HG03159 (cell line): ENCODE measurements at regions not wholly inside any gene's neighbourhood (a gene's known extent, or its start where the extent isn't known, plus 50 kb on each side); places are given as distances from the start of the nearest gene placed in this dataset.
"Not testable (repeated sequence)": the region's sequence is repeated elsewhere in the genome, so short reads cannot be mapped to it uniquely, and the experiment has no call there.

ENCODE experiments used
- ATAC-seq: cut with Tn5 transposase; IDR thresholded peaks from one replicate; pipeline ENCODE4 v1.9.1; 2021; ENCODE audit warnings: mild to moderate bottlenecking, moderate library complexity; ENCODE audit not compliant: unreplicated experiment

- no peak for ATAC-seq
Observed at GRCh38 chr4:84286048-84286447, 213.0 kb downstream of the NKX6-1 start.

DNA sequence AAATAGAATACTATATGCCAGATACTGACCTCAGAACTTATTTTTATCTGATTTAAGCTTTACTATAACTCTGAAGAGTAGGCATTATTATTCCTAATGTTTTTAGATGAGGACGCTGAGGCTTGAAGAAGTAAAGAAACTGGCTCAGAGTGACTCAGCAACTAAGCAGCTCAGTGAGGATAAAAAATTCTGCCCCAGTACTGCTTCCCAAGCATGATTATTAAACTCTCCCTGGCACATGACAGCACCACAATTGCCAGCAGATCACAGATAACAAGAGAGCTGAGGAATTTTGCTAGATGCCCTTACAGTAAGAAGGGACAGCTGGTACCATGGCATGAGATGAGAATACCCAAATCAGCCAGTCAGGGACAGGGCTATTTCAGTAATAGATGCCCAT is 219.4 kb downstream of the NKX6-1 start:
- ATAC-seq: no peak

- no peak for ATAC-seq
Observed at GRCh38 chr4:84277923-84278322, 221.2 kb downstream of the NKX6-1 start.

GRCh38 chr4:84276752-84277151 is 222.3 kb downstream of the NKX6-1 start:
- no peak for ATAC-seq

DNA sequence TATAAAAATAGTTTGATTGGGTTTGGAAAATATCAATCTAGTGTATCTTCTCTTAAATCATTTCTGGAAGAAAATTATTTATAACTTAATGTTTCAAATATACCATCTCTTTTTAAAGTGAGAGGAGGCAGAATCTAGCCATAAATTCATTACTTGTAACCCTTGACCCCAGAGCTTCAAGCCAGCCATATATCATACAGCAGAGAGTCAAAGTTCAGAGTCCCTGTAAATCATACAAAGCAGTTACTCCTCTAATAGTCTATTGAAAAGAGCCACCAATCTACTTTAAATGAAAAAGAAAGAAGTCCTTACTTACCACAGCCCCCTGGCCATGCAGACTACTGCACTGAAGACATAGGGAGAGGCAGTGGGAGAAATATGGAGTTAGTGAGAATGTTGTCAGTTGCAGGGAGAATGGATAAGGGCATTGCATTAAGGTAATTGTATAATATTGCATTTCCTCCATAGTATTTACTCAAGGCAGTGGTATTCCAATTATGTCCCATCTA is 229.5 kb downstream of the NKX6-1 start:
- ATAC-seq: no peak

- ATAC-seq: no peak
Observed at GRCh38 chr4:84264652-84265051, 234.4 kb downstream of the NKX6-1 start.

- ATAC-seq: peak; percentile 54
Observed at GRCh38 chr4:84263415-84263814, 235.7 kb downstream of the NKX6-1 start.

DNA sequence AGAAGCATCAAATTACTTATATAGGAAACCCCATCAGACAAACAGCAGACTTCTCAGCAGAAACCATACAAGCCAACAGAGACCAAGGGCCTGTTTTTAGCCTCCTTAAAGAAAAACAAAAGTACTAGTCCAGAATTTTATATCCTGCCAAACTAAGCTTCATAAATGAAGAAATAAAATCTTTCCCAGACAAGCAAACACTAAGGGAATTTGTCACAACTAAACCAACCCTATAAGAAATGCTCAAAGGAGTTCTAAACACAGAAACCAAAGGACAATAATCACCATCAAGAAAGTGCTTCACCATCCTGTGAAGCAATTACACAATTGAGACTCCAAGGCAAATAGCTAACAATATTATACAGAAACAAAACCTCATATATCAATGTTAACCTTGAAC is 238.6 kb downstream of the NKX6-1 start:
- ATAC-seq: no peak

- peak; percentile 81 for ATAC-seq
Observed at GRCh38 chr4:84258905-84259830, 239.9 kb downstream of the NKX6-1 start.

DNA sequence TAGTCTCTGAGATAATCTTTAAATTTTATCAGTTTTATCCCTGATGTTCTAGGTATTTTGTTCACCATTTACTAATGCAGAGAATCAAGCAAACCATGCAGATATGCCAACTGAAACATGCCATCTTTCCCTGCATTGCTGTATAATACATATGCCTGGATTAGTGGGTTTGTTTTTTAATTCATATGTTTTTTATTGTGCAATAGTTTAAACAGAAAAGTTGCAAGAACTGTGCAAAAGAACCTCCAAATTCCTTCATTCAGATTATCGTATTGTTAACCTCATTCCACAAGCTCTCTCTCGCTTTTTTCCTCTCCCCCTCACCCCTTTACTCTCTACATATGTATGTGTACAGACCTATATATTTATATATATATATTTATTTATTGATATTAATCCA is 244.6 kb downstream of the NKX6-1 start:
- no peak for ATAC-seq

- ATAC-seq: no peak
Observed at GRCh38 chr4:84249521-84249920, 249.6 kb downstream of the NKX6-1 start.

DNA sequence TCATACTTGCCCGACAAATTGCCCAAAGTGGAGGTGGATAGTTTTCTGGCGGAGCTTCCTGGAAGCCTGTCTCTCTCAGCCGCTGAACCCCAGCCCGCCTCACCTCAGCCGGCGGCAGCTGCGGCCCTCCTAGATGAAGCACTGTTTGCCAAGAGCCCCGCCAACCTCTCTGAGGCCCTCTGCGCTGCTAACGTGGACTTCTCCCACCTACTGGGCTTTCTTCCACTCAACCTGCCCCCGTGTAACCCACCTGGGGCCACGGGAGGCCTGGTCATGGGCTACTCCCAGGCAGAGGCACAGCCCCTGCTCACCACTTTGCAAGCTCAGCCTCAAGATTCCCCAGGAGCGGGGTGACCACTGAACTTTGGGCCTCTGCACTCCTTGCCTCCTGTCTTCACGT is 254.1 kb downstream of the NKX6-1 start:
- not testable (repeated sequence) for ATAC-seq

DNA sequence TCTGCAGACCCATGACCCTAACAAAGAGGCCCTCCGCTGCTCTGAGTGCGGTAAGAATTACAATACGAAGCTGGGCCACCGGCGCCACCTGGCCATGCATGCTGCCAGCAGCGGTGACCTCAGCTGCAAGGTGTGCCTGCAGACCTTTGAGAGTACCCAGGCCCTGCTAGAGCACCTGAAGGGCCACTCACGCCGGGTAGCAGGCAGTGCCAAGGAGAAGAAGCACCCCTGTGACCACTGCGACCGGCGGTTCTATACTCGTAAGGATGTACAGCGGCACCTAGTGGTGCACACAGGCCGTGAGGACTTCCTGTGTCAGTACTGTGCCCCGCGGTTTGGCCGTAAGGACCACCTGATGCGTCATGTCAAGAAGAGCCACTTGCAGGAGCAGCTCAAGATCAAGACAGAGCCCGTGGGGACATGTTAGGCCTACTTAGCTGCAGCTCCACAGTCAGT is 254.7 kb downstream of the NKX6-1 start:
- ATAC-seq: not testable (repeated sequence)

DNA sequence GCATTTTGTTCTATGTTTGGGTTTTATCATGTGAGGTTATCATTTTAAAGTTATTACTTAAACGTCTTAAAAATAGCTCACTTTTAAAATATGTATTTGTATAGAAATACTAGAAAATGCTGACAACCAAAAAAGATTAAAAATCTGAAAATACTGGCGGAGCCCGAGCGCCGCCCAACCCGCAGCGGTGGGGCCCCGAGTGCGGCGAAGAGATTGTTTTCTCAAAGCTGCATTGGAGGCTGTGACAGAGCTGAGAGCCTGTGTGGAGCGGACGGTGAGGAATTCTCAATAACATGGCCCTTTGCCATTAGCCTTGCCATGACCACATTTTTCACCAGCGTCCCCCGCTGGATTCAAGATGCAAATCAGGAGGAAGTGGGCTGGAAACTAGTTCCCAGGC is 255.4 kb downstream of the NKX6-1 start:
- ATAC-seq: no peak

GRCh38 chr4:84239278-84239845 is 259.7 kb downstream of the NKX6-1 start:
- ATAC-seq: no peak

- no peak for ATAC-seq
Observed at GRCh38 chr4:84238247-84239090, 260.6 kb downstream of the NKX6-1 start.

DNA sequence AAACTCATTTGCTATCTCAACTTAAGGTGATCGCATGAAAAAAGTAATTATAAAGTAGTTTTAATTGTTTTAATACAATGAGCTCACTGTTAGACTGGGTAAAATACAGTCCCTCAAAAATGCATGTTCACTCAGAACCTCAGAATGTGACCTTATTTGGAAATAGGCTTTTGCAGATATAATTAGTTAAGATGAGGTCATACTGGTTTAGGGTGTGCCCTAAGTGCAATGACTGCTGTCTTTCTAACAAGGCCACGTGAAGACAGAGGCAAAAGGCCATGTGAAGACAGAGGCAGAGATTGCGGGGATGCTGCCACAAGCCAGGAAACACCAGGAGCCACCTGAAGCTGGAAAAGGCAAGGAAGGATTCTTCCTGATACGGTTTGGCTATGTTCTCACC is 262.1 kb downstream of the NKX6-1 start:
- no peak for ATAC-seq

GRCh38 chr4:84235126-84235944 is 263.8 kb downstream of the NKX6-1 start:
- ATAC-seq: peak; percentile 99

DNA sequence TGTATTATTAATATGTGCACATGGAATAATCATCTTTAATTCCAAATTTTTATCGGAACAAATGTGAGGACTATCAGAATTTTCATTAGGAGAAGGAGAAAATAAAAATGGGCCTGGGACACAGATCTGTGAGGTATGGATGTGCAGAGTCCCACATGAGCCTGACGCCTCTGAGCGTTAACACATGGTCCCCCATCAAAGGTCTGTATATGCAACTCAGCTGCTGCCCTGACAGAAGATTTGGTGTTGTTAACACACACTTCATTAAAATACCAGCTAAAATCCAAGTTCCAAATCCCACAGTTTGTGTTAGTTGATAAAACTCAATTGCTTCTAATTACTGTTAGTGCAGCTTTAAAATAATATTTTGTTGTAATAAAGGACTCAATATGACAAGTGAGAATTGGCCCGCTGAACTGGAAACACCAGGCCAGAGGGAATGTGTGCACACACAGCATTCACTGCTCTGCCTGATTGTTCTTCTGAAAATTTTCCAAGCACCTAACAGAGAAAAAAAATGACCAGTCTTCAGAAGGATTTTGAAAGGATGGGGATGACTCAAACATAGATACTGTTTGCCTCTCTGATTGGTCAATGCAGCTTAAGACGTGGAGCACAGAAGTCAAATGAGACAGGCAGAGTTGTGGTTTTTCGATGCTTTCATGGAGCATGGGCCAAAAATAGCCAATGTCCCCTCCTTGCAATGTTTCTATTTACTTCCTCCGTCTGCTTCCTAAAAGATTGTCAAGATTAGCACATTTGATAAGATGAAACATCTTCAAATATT is 266.6 kb downstream of the NKX6-1 start:
- no peak for ATAC-seq
